CD4-positive, alpha-beta T cell treated with Interleukin-15 for 4 hours (primary cell): ENCODE measurements at regions not wholly inside any gene's neighbourhood (a gene's known extent, or its start where the extent isn't known, plus 50 kb on each side); places are given as distances from the start of the nearest gene placed in this dataset.
"Not testable (repeated sequence)": the region's sequence is repeated elsewhere in the genome, so short reads cannot be mapped to it uniquely, and the experiment has no call there.

Source experiments
- DNase-seq: peaks from one replicate; pipeline ENCODE4 v3.0.0-alpha.2; 2020; ENCODE audit warnings: low spot score

GRCh38 chr10:53534428-53534827 lies 761.8 kb upstream of the MBL2 start:
- no peak for DNase-seq

- DNase-seq: no peak
Observed at GRCh38 chr10:53528974-53529373, 756.4 kb upstream of the MBL2 start.

GRCh38 chr10:53521046-53521445 lies 748.5 kb upstream of the MBL2 start:
- DNase-seq: no peak

- no peak for DNase-seq
Observed at GRCh38 chr10:53508197-53508596, 735.6 kb upstream of the MBL2 start.

- DNase-seq: not testable (repeated sequence)
Observed at GRCh38 chr10:53504492-53504891, 731.9 kb upstream of the MBL2 start.

- DNase-seq: no peak
Observed at GRCh38 chr10:53491774-53492173, 719.2 kb upstream of the MBL2 start.

GRCh38 chr10:53490553-53490952 lies 718.0 kb upstream of the MBL2 start:
- DNase-seq: no peak

- no peak for DNase-seq
Observed at GRCh38 chr10:53489335-53490182, 717.0 kb upstream of the MBL2 start.

GRCh38 chr10:53487019-53487983 lies 714.7 kb upstream of the MBL2 start:
- DNase-seq: no peak

GRCh38 chr10:53485422-53485821 lies 712.8 kb upstream of the MBL2 start:
- not testable (repeated sequence) for DNase-seq

- no peak for DNase-seq
Observed at GRCh38 chr10:53479365-53479764, 706.8 kb upstream of the MBL2 start.

- DNase-seq: no peak
Observed at GRCh38 chr10:53477313-53477675, 704.7 kb upstream of the MBL2 start.

GRCh38 chr10:53476650-53477312 lies 704.2 kb upstream of the MBL2 start:
- DNase-seq: no peak

GRCh38 chr10:53469383-53469782 lies 696.8 kb upstream of the MBL2 start:
- no peak for DNase-seq

- no peak for DNase-seq
Observed at GRCh38 chr10:53463539-53463938, 691.0 kb upstream of the MBL2 start.

GRCh38 chr10:53458007-53458406 lies 685.4 kb upstream of the MBL2 start:
- DNase-seq: no peak

- DNase-seq: no peak
Observed at GRCh38 chr10:53453196-53453595, 680.6 kb upstream of the MBL2 start.

GRCh38 chr10:53447576-53447975 lies 675.0 kb upstream of the MBL2 start:
- no peak for DNase-seq

GRCh38 chr10:53441843-53442242 lies 669.3 kb upstream of the MBL2 start:
- DNase-seq: no peak

- DNase-seq: no peak
Observed at GRCh38 chr10:53440601-53441000, 668.0 kb upstream of the MBL2 start.

GRCh38 chr10:53439075-53439474 lies 666.5 kb upstream of the MBL2 start:
- not testable (repeated sequence) for DNase-seq

GRCh38 chr10:53434413-53434812 lies 661.8 kb upstream of the MBL2 start:
- no peak for DNase-seq
